ENCODE measurements at regions not wholly inside any gene's neighbourhood (a gene's known extent, or its start where the extent isn't known, plus 50 kb on each side); places are given as distances from the start of the nearest gene placed in this dataset.

DNA sequence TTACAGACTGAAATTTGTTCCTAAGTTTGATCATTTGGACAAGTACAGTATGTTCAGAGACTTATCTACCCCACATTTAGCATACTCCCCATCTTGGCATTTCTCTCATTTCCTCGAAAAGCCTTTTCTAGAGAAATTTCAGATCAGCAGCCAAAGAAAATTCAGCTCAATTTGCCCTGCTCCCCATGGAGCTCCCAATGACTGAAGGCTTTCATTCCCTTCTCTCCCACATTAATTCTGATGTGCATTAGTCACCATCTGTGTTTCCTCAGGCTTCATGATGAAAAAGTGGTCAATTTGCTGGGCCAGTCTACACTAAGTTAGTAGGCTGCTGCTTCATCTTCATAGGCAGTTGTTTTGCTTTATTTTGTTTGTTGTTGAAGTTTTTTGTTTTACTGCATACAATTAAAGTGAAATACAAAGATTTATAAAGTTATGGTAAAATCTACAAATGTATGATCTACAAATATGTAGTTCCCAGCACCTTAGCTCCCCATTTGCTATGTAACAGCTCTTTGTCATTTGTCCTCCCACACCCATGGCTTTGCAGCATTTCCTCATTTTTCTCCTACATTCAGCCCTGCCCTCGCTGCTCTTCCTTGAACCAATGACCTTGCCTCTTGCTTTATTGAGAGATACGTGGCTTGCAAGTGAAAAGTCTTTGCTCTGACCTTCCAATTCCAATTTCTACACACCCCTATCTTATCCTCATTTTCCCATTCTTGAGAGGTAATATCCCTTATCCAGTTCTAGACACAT is 193.9 kb downstream of the ANAPC10 start:
- DNase-seq: no peak

DNA sequence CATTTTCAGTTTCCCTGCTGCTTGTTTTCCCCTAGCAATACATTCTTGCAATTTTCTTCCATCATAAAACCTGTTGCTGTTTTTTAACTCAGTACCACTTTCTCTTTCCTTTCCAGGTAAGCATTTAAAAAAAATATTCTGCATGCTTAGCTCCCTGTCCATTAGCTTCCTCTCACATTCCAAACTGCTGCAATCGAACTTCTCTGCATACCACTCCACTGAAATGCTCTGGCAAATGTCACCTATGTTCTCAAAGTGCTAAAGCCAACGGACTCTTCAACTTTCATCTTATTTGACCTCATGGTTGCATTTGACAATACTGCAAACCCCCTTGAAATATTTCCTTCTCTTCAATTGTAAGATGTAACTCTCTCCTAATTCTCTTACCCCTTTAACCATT is 192.7 kb downstream of the ANAPC10 start:
- DNase-seq: no peak

DNA sequence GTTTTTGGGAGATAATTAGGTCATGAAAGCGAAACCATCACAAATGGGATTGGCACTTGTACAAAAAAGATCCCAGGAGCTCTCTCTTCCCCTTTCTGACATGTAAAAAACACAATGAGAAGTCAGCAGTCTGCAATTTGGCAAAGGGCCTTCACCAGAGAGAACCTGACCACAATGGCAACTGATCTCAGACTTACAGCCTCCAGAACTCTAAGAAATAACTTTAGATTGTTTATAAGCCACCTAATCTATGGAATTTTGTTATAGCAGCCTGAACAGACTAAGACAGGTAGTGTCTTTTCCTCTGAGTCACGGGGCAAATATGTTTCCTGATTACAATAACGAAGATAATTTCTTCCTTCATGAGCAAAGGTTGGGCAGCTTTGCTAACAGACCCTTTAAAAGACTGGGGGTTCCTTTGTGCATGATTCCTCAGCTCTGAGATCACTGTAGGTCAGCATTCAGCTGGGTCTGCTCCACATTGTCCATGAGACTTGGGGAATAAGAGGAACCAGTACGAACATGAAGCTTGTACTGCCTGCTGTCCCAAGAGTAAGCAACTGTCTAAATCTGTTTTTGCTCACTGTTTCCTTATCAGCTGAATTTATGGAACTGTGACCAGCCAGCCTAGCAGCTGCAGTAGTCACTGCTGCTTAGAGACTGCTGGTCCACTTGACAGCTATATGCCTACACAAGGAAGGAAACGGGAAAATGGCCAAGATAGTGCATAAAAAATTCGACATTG is 191.6 kb downstream of the ANAPC10 start:
- DNase-seq: no peak

DNA sequence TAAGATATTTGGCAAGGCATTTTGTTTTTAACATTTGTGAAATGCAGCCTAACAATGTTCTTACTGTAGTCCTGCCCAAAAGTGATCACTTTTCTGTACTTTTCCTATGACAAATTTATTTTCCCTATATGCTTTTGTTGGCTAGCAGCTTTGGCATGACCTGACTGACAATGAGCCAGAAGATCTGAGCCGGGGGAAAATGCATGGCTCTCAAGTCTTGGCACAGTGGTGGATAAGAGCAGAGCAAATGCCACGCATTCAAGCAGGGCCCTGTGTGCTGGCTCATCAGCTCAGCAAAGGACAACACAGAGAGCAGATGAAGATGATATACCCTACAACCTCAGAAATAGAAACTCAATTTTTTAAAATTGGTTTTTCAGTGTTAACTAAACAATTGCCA is 187.3 kb downstream of the ANAPC10 start:
- peak; percentile 51 for DNase-seq

Data from muscle of arm (tissue), 1 donor.